ENCODE measurements at regions not wholly inside any gene's neighbourhood (a gene's known extent, or its start where the extent isn't known, plus 50 kb on each side); places are given as distances from the start of the nearest gene placed in this dataset.

GRCh38 chrX:39945709-39946108, 152.0 kb downstream of the BCOR start:
- peaks cover 7 to 21% of the 10 kb centered on the region in 2 experiments; a peak in 2 of 4 replicates for H3K4me1 ChIP-seq (ENCODE audit: control insufficient read depth in 1 of 2, insufficient read depth in 2 of 2, low read depth in 1 of 2, low read length in 1 of 2)
- TF ChIP-seq, protein P1, sequence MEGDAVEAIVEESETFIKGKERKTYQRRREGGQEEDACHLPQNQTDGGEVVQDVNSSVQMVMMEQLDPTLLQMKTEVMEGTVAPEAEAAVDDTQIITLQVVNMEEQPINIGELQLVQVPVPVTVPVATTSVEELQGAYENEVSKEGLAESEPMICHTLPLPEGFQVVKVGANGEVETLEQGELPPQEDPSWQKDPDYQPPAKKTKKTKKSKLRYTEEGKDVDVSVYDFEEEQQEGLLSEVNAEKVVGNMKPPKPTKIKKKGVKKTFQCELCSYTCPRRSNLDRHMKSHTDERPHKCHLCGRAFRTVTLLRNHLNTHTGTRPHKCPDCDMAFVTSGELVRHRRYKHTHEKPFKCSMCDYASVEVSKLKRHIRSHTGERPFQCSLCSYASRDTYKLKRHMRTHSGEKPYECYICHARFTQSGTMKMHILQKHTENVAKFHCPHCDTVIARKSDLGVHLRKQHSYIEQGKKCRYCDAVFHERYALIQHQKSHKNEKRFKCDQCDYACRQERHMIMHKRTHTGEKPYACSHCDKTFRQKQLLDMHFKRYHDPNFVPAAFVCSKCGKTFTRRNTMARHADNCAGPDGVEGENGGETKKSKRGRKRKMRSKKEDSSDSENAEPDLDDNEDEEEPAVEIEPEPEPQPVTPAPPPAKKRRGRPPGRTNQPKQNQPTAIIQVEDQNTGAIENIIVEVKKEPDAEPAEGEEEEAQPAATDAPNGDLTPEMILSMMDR (IDR thresholded peaks at IDR 0.05) = no peak
- TF ChIP-seq CHD2 (IDR thresholded peaks at IDR 0.05; ENCODE audit: low read length, partially characterized antibody) (no peak), EP300 (IDR thresholded peaks at IDR 0.05; ENCODE audit: borderline replicate concordance in 1 of 2, low read depth in 1 of 2, low read length in 1 of 2) (no peak), USF2 (IDR thresholded peaks at IDR 0.05; ENCODE audit: borderline replicate concordance, low read depth, low read length) (no peak), RXRA (IDR thresholded peaks at IDR 0.05; ENCODE audit: borderline replicate concordance, low read depth) (no peak), RAD21 (IDR thresholded peaks at IDR 0.05; ENCODE audit: low read length) (no peak)
- ChIA-PET POLR2A (interaction anchor here (0.6 kb wide), 1 partner anchor 1727 kb away, joined by 3 read pairs; no protein-coding TSS in a partner anchor), CTCF (interaction anchor here (0.8 kb wide), 1 partner anchor 26 kb away, joined by 3 read pairs; no protein-coding TSS in a partner anchor)
- no peak overlapping the region for H3K4me3 ChIP-seq (ENCODE audit: low read depth in 2 of 2, low read length in 1 of 2)
- H4K20me1 ChIP-seq (ENCODE audit: insufficient read depth) = no peaks in the 10 kb centered on the region
- H3K79me2 ChIP-seq (ENCODE audit: insufficient read depth) = no peaks in the 10 kb centered on the region
- DNase-seq = no peak
- no peak overlapping the region for H3K4me2 ChIP-seq
- no peaks in the 10 kb centered on the region for H3K9me2 ChIP-seq
- H3K27ac ChIP-seq (ENCODE audit: low read depth in 2 of 2, low read length in 1 of 2) = no peak overlapping the region
- no peaks in the 10 kb centered on the region for H3K9me3 ChIP-seq
- H3K9ac ChIP-seq = no peak overlapping the region
- H3K27me3 ChIP-seq (ENCODE audit: insufficient read depth) = no peaks in the 10 kb centered on the region; the same call in 1 of the 2 replicates
- no peaks in the 10 kb centered on the region for H3K36me3 ChIP-seq (replicated peaks in 1 of 2; ENCODE audit: control insufficient read depth in 1 of 2, insufficient read depth in 2 of 2, low read length in 1 of 2)
- no peak overlapping the region for H2AFZ ChIP-seq (ENCODE audit: low read depth)
- no peaks in the 10 kb centered on the region for H3F3A ChIP-seq (replicated peaks; ENCODE audit: insufficient read depth)

- DNase-seq = no peak
- CTCF ChIA-PET = no interaction called here
- no peak overlapping the region for H3K9ac ChIP-seq
- no peaks in the 10 kb centered on the region; the same call in 1 of the 2 replicates for H3K27me3 ChIP-seq (ENCODE audit: insufficient read depth)
- POLR2A ChIA-PET = no interaction called here
- H3F3A ChIP-seq (replicated peaks; ENCODE audit: insufficient read depth) = no peaks in the 10 kb centered on the region
- H4K20me1 ChIP-seq (ENCODE audit: insufficient read depth) = no peaks in the 10 kb centered on the region
- 0 out of 2 replicates have a peak overlapping the region, but pooled peaks have one; percentile 33 for H3K4me2 ChIP-seq
- TF ChIP-seq TCF12 (IDR thresholded peaks at IDR 0.05) (peak; percentile 41; the same call in 1 of the 2 replicates), JUND (IDR thresholded peaks at IDR 0.05) (0 out of 2 replicates have a peak, but pooled peaks have one; percentile 7), USF1 (IDR thresholded peaks at IDR 0.05; ENCODE audit: borderline replicate concordance, low read depth) (no peak)
- peak overlapping the region in 1 of 2 experiments; percentile 51; a peak in 3 of 4 replicates for H3K27ac ChIP-seq (ENCODE audit: low read depth in 2 of 2, low read length in 1 of 2)
- no peaks in the 10 kb centered on the region for H3K9me3 ChIP-seq
- H3K4me3 ChIP-seq (ENCODE audit: low read depth in 2 of 2, low read length in 1 of 2) = no peak overlapping the region
- no peaks in the 10 kb centered on the region for H3K79me2 ChIP-seq (ENCODE audit: insufficient read depth)
- no peaks in the 10 kb centered on the region for H3K9me2 ChIP-seq
- WGBS (ENCODE audit: low lambda C conversion rate) = 27% methylated on average over 4 of the region's 4 CpGs
- peaks cover 2 to 15% of the 10 kb centered on the region in 2 experiments; a peak in 2 of 4 replicates for H3K4me1 ChIP-seq (ENCODE audit: control insufficient read depth in 1 of 2, insufficient read depth in 2 of 2, low read depth in 1 of 2, low read length in 1 of 2)
- no peak overlapping the region for H2AFZ ChIP-seq (ENCODE audit: low read depth)
- no peaks in the 10 kb centered on the region for H3K36me3 ChIP-seq (replicated peaks in 1 of 2; ENCODE audit: control insufficient read depth in 1 of 2, insufficient read depth in 2 of 2, low read length in 1 of 2)
Measured at GRCh38 chrX:39946822-39947221, 150.9 kb downstream of the BCOR start.
